D721Med (cell line): ENCODE measurements at regions not wholly inside any gene's neighbourhood (a gene's known extent, or its start where the extent isn't known, plus 50 kb on each side); places are given as distances from the start of the nearest gene placed in this dataset.

ENCODE experiments used
- DNase-seq: peaks from one replicate; pipeline ENCODE4 v3.0.0; 2011; ENCODE audit warnings: low spot score; ENCODE audit not compliant: insufficient read length
- FAIRE-seq: peaks from 2 replicates; lab custom pipeline; 2011; peaks lifted over from hg19 to GRCh38; lab: Jason Lieb, UNC
- TF ChIP-seq, protein P1 (sequence below): IDR thresholded peaks from 2 replicates; pipeline ENCODE4 v1.5.1; 2012; ENCODE audit warnings: mild to moderate bottlenecking, control low read depth; ENCODE audit not compliant: insufficient read depth; ENCODE audit errors: missing control alignments

DNA sequence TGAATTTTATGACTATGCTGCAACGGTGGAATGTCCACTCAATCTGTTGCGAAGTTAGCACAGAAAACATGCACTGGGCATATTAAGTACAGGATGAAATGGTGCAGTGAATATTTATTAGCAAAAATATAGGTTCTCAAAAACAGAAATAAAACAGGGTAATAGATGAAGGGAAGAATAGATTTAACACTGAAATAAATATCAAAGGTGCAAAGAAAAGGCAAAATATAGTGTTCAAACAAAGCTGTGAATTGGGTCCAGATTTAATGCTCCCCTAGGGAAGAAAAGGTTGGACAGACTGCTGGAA is 435.2 kb upstream of the MGMT start:
- no peak for DNase-seq
- no peak for FAIRE-seq
- TF ChIP-seq, protein P1, sequence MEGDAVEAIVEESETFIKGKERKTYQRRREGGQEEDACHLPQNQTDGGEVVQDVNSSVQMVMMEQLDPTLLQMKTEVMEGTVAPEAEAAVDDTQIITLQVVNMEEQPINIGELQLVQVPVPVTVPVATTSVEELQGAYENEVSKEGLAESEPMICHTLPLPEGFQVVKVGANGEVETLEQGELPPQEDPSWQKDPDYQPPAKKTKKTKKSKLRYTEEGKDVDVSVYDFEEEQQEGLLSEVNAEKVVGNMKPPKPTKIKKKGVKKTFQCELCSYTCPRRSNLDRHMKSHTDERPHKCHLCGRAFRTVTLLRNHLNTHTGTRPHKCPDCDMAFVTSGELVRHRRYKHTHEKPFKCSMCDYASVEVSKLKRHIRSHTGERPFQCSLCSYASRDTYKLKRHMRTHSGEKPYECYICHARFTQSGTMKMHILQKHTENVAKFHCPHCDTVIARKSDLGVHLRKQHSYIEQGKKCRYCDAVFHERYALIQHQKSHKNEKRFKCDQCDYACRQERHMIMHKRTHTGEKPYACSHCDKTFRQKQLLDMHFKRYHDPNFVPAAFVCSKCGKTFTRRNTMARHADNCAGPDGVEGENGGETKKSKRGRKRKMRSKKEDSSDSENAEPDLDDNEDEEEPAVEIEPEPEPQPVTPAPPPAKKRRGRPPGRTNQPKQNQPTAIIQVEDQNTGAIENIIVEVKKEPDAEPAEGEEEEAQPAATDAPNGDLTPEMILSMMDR = no peak

DNA sequence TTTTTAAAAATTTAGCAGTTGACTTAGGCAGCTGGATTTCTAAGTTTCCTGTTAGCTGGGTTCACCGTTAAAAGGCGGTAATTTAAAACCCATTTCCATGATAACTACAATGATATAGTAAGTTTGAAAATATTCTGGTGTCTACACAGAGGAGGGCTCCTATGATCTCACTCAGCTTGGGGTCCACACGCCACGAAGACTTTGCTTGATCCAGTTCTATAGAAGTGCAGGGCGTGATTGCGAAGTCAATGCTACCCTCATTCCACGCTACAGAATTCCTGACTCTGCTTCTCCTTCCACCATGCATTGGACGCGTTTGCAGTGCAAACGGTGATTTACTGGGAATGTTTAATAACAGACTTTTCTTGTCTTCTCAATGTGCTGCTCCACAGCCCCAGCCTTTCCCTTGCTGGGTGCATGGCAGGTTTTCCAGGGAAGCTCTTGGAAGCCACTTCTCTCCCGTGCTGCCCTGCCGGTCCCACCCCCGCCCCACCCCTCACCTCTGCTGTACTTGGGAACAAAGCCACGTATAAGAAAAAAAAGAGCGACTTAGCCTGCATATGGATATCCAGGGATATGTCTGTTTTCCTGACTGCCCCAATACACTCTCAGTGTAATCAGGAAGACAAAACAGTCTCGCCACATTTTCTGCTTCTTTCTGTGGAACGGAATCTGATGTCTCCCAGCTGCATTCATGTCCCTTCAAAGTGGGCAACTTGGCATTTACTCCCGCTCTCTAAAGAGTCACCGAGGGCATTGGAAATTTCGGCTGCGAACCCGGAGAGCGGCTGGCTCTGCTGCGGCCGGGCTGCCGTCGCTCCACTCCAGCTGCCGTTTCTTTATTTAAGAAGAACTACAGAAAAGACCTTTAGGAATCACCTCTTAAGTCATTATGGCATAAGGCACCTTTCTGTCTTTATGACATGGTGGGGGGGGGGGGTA is 434.4 kb upstream of the MGMT start:
- DNase-seq (no peak), FAIRE-seq (no peak)
- TF ChIP-seq, protein P1 = no peak

DNA sequence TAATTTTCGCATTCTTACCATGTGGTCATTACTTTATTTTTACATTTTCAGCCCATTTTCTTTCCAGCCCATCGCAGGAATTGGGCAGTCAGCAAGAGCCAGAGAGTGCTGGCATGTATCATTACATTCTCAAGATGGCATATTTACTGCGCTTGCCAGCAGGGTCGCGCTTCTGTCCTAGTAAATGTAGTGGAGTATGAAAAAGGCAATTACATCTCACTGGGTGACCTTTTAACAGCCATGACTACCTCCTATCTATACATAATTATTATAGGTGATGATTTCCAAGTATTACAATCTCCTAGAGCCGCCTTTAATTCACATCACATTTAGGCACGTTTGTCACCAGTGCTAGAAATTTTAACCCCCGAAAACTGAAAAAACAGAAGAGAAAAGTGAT is 433.7 kb upstream of the MGMT start:
- TF ChIP-seq, protein P1 = no peak
- FAIRE-seq (no peak), DNase-seq (no peak)

DNA sequence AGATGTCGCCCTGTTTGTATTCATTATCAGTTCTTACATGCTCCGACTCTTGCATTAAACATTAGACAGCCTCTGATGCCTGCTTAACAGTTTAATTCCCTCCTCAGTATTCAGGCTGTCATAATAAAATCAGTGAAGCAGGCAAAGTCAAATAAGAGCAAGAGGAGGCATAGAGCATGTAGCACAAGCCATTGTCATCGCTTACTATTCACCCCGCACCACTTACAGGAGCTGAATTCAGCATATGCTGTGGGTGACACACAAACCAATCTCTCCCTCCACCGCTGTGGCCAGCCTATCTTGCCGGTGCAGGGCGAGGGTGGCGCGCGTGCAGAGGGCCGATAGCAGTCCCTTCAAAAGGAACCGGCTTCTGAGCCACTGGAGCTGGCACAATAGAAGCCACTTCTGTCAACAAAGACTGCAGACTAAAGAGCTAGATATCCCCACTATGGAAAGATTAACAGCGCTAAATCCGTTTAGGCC is 433.2 kb upstream of the MGMT start:
- DNase-seq (no peak), FAIRE-seq (no peak)
- TF ChIP-seq, protein P1 = no peak

DNA sequence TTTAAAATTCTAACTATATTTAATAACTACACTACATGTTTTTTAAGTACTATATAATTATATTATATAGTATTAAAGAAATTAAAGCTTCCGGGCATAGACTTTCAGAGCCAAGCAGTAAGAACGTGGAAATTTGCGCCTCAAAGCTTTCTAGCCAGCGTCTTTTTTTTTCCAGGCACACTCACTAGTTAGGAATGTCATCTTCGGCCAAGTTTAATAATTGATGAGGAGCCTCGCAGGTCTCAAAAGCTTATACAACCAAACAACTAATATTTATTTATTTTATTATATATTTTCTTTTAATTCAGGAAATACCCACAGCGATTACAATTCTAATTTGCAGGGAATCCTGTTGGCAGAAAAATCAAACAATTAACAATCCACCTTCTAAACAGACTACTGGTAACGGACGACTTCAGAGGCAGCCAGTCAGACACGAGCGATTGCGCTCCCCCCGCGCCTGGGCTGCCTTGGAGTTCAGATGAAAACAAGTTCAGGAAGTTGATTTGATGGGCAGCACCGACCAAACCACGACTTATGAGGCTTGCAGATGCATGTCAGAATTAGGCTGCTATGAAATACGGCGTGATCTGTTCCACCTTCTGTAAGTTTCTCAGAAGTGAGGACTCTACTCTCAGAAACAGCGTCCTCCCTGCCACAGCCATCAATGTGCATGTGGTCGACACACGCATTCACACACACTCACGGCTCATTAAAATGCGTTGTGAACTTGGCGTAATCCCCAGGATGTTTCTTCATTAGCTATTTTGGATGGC is 431.8 kb upstream of the MGMT start:
- no peak for FAIRE-seq
- TF ChIP-seq, protein P1 = no peak

DNA sequence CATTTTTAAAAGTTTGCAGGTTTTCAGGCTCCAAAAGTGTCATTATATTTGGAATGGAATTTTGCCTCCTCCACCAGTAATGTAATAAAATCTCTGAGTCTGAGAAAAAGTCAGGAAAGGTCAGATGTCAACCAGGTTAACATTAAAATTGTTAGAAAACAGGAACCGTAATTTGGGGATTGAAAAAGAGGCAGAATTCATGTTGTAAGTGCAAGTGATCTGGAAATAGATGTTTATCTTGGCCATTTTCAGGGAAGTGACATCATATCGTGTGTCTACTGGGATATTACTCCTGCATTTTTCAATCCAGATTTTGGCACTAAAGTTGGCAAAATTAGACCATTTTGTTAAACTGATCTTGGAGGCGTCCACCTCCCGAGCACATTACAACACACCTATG is 428.5 kb upstream of the MGMT start:
- no peak for FAIRE-seq
- TF ChIP-seq, protein P1 = no peak
- no peak for DNase-seq

More for the DNA sequence above, 431.8 kb upstream of the MGMT start:
- no peak for DNase-seq
